Lung (tissue), 11 donors: ENCODE measurements at regions not wholly inside any gene's neighbourhood (a gene's known extent, or its start where the extent isn't known, plus 50 kb on each side); places are given as distances from the start of the nearest gene placed in this dataset.

Experiments
- ATAC-seq: fragments of 200-7000 bp; cut with Tn5 transposase; one replicate; pipeline ENCODE4 v1.9.1; 2020; ENCODE audit warnings: moderate number of reproducible peaks; ENCODE audit not compliant: insufficient read depth, low FRiP score
- DNase-seq, 3 donors: peaks; one replicate each; pipeline ENCODE4 v3.0.0-alpha.2; 2013 to 2017
- H3K27ac ChIP-seq, 2 donors: one replicate each; pipeline ENCODE4 v1.5.1; 2013; ENCODE audit warnings: mild to moderate bottlenecking in 2 of 2, moderate library complexity in 2 of 2, control low read depth in 1 of 2, inconsistent platforms in 1 of 2, low read depth in 1 of 2, low read length in 1 of 2
- H3K27me3 ChIP-seq, 3 donors: one replicate each; pipeline ENCODE4 v1.5.1; 2013; ENCODE audit warnings: low read length in 2 of 3; ENCODE audit not compliant: control insufficient read depth in 3 of 3, insufficient read depth in 3 of 3
- H3K36me3 ChIP-seq, 4 donors: one replicate each; pipeline ENCODE4 v1.5.1; 2013; ENCODE audit warnings: low read length in 4 of 4, mild to moderate bottlenecking in 1 of 4, moderate library complexity in 1 of 4; ENCODE audit not compliant: control insufficient read depth in 4 of 4, insufficient read depth in 4 of 4
- H3K4me1 ChIP-seq, 5 donors: one replicate each; pipeline ENCODE4 v1.5.1; 2013; ENCODE audit warnings: low read length in 5 of 5, mild to moderate bottlenecking in 2 of 5, moderate library complexity in 1 of 5; ENCODE audit not compliant: control insufficient read depth in 5 of 5, insufficient read depth in 5 of 5
- H3K4me3 ChIP-seq: one replicate; pipeline ENCODE4 v1.5.1; 2013; ENCODE audit warnings: mild to moderate bottlenecking, control low read depth, moderate library complexity
- H3K9ac ChIP-seq, 2 donors: one replicate each; pipeline ENCODE4 v1.5.1; 2013; ENCODE audit warnings: low read length in 2 of 2, control low read depth in 1 of 2; ENCODE audit not compliant: insufficient read depth in 1 of 2
- H3K9me3 ChIP-seq, 4 donors: one replicate each; pipeline ENCODE4 v1.5.1; 2013; ENCODE audit warnings: low read length in 3 of 4, mild to moderate bottlenecking in 1 of 4, moderate library complexity in 1 of 4; ENCODE audit not compliant: control insufficient read depth in 4 of 4, insufficient read depth in 3 of 4
- WGBS, 2 donors: extraction: QIAGEN DNeasy Blood & Tissue Kit; methylation state at CpG; one replicate each; pipeline ENCODE4 v1.1.7; 2013; 5-methylcytosine and 5-hydroxymethylcytosine counted together
- TF ChIP-seq, protein P1 (sequence below): IDR thresholded peaks from 2 replicates; pipeline ENCODE4 v1.5.1; 2012; ENCODE audit warnings: mild to moderate bottlenecking; ENCODE audit errors: control extremely low read depth, extremely low read depth
- donor health status: control.
- donor health status: control.
- donor health status: Bipolar disorder and iron deficiency.
- donor health status: healthy.
- donor health status: DM: yes; HTN: yes; CAD: no.

DNA sequence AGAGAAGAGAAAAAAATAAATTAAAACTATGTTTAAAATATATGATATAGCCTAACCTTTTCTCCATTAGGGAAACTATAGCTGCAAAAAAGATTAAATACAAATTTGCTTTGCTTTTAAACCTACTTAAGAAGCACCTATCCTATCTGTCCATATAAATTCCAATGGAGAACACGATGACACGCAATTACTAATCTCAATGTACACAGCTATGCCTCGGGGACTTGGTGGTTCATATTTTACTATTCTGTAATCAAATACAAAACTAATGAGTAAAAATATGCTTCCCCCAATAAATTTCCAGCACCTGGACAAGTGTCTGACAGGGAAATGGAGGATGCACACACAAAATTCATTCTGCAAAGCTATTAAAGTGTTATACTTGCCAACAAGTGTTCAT lies 386.4 kb downstream of the LMO4 start:
- peaks cover 0 to 20% (median 0%) of the 10 kb centered on the region in 5 donors for H3K4me1 ChIP-seq
- DNase-seq (no peak), ATAC-seq (no peak)
- H3K4me3 ChIP-seq: no peak overlapping the region
- 88 to 94% methylated on average over 3 of the region's 3 CpGs for whole genome bisulfite sequencing, 2 donors
- H3K36me3 ChIP-seq: no peaks in the 10 kb centered on the region
- no peak overlapping the region for H3K9ac ChIP-seq
- H3K27ac ChIP-seq: no peak overlapping the region
- TF ChIP-seq, protein P1, sequence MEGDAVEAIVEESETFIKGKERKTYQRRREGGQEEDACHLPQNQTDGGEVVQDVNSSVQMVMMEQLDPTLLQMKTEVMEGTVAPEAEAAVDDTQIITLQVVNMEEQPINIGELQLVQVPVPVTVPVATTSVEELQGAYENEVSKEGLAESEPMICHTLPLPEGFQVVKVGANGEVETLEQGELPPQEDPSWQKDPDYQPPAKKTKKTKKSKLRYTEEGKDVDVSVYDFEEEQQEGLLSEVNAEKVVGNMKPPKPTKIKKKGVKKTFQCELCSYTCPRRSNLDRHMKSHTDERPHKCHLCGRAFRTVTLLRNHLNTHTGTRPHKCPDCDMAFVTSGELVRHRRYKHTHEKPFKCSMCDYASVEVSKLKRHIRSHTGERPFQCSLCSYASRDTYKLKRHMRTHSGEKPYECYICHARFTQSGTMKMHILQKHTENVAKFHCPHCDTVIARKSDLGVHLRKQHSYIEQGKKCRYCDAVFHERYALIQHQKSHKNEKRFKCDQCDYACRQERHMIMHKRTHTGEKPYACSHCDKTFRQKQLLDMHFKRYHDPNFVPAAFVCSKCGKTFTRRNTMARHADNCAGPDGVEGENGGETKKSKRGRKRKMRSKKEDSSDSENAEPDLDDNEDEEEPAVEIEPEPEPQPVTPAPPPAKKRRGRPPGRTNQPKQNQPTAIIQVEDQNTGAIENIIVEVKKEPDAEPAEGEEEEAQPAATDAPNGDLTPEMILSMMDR: no peak
- no peaks in the 10 kb centered on the region for H3K27me3 ChIP-seq
- H3K9me3 ChIP-seq: no peaks in the 10 kb centered on the region

DNA sequence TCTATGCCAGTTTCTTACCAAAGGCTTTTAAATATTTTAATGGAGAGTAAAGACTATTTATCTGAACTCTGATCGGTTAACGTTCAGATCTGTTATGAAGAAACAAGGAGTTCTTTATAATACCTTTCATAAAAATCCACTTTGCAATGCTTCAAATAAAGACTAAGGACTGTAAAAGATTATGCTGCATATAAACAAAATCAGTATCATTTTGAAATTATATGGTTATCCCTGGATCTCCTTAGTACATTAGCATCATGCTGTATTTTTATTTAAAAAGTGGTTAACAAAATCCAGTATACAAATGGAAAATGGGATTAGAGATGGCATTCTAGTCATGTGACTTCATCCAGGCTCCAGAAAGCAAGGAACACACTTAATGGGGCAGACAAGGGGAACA lies 386.8 kb downstream of the LMO4 start:
- peaks cover 0 to 20% (median 0%) of the 10 kb centered on the region in 5 donors for H3K4me1 ChIP-seq
- H3K36me3 ChIP-seq: no peaks in the 10 kb centered on the region
- H3K27me3 ChIP-seq: no peaks in the 10 kb centered on the region
- no peaks in the 10 kb centered on the region for H3K9me3 ChIP-seq
- H3K9ac ChIP-seq: no peak overlapping the region
- DNase-seq (no peak), ATAC-seq (no peak)
- H3K4me3 ChIP-seq: no peak overlapping the region
- WGBS, 2 donors: 49 to 62% methylated on average over 2 of the region's 2 CpGs
- TF ChIP-seq, protein P1: no peak
- H3K27ac ChIP-seq: no peak overlapping the region

- no peak overlapping the region for H3K4me3 ChIP-seq
- H3K27ac ChIP-seq: no peak overlapping the region
- DNase-seq (peak in 1 of 3 donors; percentile 15), ATAC-seq (no peak)
- TF ChIP-seq, protein P1: no peak
- peaks cover 0 to 20% (median 0%) of the 10 kb centered on the region in 5 donors for H3K4me1 ChIP-seq
- H3K9ac ChIP-seq: no peak overlapping the region
- H3K9me3 ChIP-seq: no peaks in the 10 kb centered on the region
- WGBS, 2 donors: 62 to 64% methylated on average over 2 of the region's 2 CpGs
- no peaks in the 10 kb centered on the region for H3K27me3 ChIP-seq
- no peaks in the 10 kb centered on the region for H3K36me3 ChIP-seq
Observed at GRCh38 chr1:87717157-87717670, 388.5 kb downstream of the LMO4 start.
